Endothelial cell of umbilical vein (primary cell): ENCODE measurements at regions not wholly inside any gene's neighbourhood (a gene's known extent, or its start where the extent isn't known, plus 50 kb on each side); places are given as distances from the start of the nearest gene placed in this dataset.

Experiments used
- CTCF ChIP-seq, 2 donors: IDR thresholded peaks; 1 replicate in 1 of 2; 2 replicates in 1 of 2; pipeline ENCODE4 v1.5.1; 2011; ENCODE audit warnings: low read length in 2 of 2, mild to moderate bottlenecking in 2 of 2, moderate library complexity in 2 of 2, control low read depth in 1 of 2, inconsistent platforms in 1 of 2, low read depth in 1 of 2; ENCODE audit not compliant: insufficient read depth in 1 of 2; ENCODE audit errors: extremely low read depth in 1 of 2
- EZH2 ChIP-seq: IDR thresholded peaks from 2 replicates; pipeline ENCODE4 v1.6.1; 2012; ENCODE audit warnings: borderline replicate concordance, low read depth, mild to moderate bottlenecking, moderate library complexity, low read length, inconsistent platforms; ENCODE audit not compliant: severe bottlenecking
- GATA2 ChIP-seq: IDR thresholded peaks from 2 replicates; pipeline ENCODE4 v1.7.0; 2011; ENCODE audit warnings: low read depth, mild to moderate bottlenecking, moderate library complexity, mixed read lengths, low read length; ENCODE audit not compliant: insufficient read length, insufficient read depth
- JUN ChIP-seq: IDR thresholded peaks from 2 replicates; pipeline ENCODE4 v1.6.1; 2011; ENCODE audit warnings: borderline replicate concordance, low read depth; ENCODE audit not compliant: insufficient read length, insufficient read depth
- MAX ChIP-seq: IDR thresholded peaks from 2 replicates; pipeline ENCODE4 v1.6.1; 2011; ENCODE audit not compliant: insufficient read depth, insufficient read length
- MYC ChIP-seq: IDR thresholded peaks from one replicate; pipeline ENCODE4 v1.6.1; 2011; ENCODE audit warnings: mild to moderate bottlenecking, low read depth, low read length
- POLR2A ChIP-seq: IDR thresholded peaks from 2 replicates; pipeline ENCODE4 v1.6.1; 2012; ENCODE audit warnings: low read depth, mild to moderate bottlenecking, control low read depth, low read length
- POLR2AphosphoS5 ChIP-seq: IDR thresholded peaks from 2 replicates; pipeline ENCODE4 v1.6.1; 2012; ENCODE audit warnings: low read depth, mild to moderate bottlenecking, control low read depth, low read length, moderate library complexity; ENCODE audit not compliant: insufficient read depth

GRCh38 chr22:46086577-46087335 lies 63.6 kb upstream of the PPARA start:
- TF ChIP-seq CTCF (IDR thresholded peaks at IDR 0.05; ENCODE audit: extremely low read depth in 1 of 2, insufficient read depth in 1 of 2, low read depth in 1 of 2, low read length in 2 of 2) (no peak), POLR2A (no peak), GATA2 (no peak), EZH2 (no peak), POLR2AphosphoS5 (no peak), MAX (no peak), JUN (no peak), MYC (no peak)
